H1 (cell line): ENCODE measurements at regions not wholly inside any gene's neighbourhood (a gene's known extent, or its start where the extent isn't known, plus 50 kb on each side); places are given as distances from the start of the nearest gene placed in this dataset.

Experiments used
- BCL11A ChIP-seq, 2 experiments: IDR thresholded peaks; one replicate each; pipeline ENCODE4 v1.6.1; 2011; ENCODE audit warnings: low read depth in 2 of 2, low read length in 2 of 2, mild to moderate bottlenecking in 2 of 2
- FOSL1 ChIP-seq: IDR thresholded peaks from 2 replicates; pipeline ENCODE4 v1.6.1; 2011; ENCODE audit warnings: mild to moderate bottlenecking, low read depth, low read length, moderate library complexity; ENCODE audit not compliant: insufficient read depth
- HDAC2 ChIP-seq, 2 experiments: fragments of 300-600 bp in 1 of 2; sonication (generic) in 1 of 2; IDR thresholded peaks; 2 replicates each; pipeline ENCODE4 v1.6.1; 2011 to 2012; ENCODE audit warnings: low read depth in 2 of 2, low read length in 2 of 2, mild to moderate bottlenecking in 2 of 2, moderate library complexity in 2 of 2, borderline replicate concordance in 1 of 2, inconsistent platforms in 1 of 2
- NANOG ChIP-seq: IDR thresholded peaks from 2 replicates; pipeline ENCODE4 v1.6.1; 2011; ENCODE audit warnings: low read length, low read depth, mild to moderate bottlenecking, inconsistent platforms; ENCODE audit not compliant: insufficient read depth, poor library complexity, severe bottlenecking
- SIN3A ChIP-seq, 2 experiments: IDR thresholded peaks in 1 of 2; conservative IDR thresholded peaks in 1 of 2; 2 replicates each; pipeline ENCODE4 v1.6.1; 2011 to 2012; ENCODE audit warnings: low read length in 2 of 2, improper control_type of control experiment in 1 of 2, low read depth in 1 of 2, mild to moderate bottlenecking in 1 of 2
- TBP ChIP-seq: IDR thresholded peaks from 2 replicates; pipeline ENCODE4 v1.6.1; 2011; ENCODE audit warnings: low read depth, low read length, improper control_type of control experiment
- TCF12 ChIP-seq: IDR thresholded peaks from 2 replicates; pipeline ENCODE4 v1.6.1; 2011; ENCODE audit warnings: low read depth, mild to moderate bottlenecking, low read length
- ZNF274 ChIP-seq: IDR thresholded peaks from 2 replicates; pipeline ENCODE4 v1.7.0; 2012; ENCODE audit warnings: low read length, borderline replicate concordance; ENCODE audit errors: extremely low read depth

- TF ChIP-seq SIN3A (conservative IDR thresholded peaks at IDR 0.05 in 1 of 2, IDR thresholded peaks at IDR 0.05 in 1 of 2; ENCODE audit: low read depth in 1 of 2, low read length in 2 of 2) (no peak), TBP (no peak), FOSL1 (no peak), NANOG (no peak), TCF12 (no peak), ZNF274 (no peak), HDAC2 (IDR thresholded peaks at IDR 0.05; ENCODE audit: borderline replicate concordance in 1 of 2, low read depth in 2 of 2, low read length in 2 of 2) (no peak), BCL11A (IDR thresholded peaks at IDR 0.05; ENCODE audit: low read depth in 2 of 2, low read length in 2 of 2) (no peak)
Measured at GRCh38 chr22:47739291-47740015, 977.0 kb downstream of the TBC1D22A start (continued).
